Stimulated activated CD4-positive, alpha-beta T cell treated with anti-CD3 and anti-CD28 coated beads, Interleukin-1b, Interleukin-23, amount 100 ng/mL, for 24 hours (primary cell): ENCODE measurements at regions not wholly inside any gene's neighbourhood (a gene's known extent, or its start where the extent isn't known, plus 50 kb on each side); places are given as distances from the start of the nearest gene placed in this dataset.

Experiments
- DNase-seq, 4 experiments: peaks; one replicate each; pipeline ENCODE4 v3.0.0-alpha.2; 2020; ENCODE audit warnings: low read depth in 4 of 4, low spot score in 1 of 4

GRCh38 chr22:48376428-48376827 is 1451.2 kb downstream of the BRD1 start:
- no peak for DNase-seq

DNA sequence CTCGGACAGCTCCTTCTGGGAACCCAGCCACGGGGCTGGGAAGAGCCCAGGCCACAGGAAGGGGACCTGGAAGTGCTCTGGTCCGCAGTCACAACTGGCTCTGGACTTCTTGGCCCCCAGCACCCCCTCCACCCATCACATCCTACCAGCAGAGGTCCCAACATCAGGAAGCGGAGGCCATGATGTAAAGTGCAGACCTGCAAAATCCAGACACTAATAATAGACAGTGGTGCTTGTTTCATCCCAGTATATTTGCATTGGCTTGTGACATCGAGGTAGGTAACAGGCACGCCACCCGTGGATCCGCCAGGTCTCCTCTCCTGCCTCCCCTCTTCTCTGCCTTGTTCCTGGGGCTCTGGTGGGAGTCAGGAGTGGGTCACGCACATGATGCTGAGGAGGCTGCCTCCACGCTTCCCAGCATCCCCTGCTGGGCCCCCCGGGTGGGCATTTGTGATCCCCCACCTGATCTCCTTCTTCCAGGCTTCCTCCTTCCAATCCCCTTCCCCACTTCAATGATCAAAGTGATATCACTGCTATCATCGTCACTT is 1454.0 kb downstream of the BRD1 start:
- no peak for DNase-seq

DNA sequence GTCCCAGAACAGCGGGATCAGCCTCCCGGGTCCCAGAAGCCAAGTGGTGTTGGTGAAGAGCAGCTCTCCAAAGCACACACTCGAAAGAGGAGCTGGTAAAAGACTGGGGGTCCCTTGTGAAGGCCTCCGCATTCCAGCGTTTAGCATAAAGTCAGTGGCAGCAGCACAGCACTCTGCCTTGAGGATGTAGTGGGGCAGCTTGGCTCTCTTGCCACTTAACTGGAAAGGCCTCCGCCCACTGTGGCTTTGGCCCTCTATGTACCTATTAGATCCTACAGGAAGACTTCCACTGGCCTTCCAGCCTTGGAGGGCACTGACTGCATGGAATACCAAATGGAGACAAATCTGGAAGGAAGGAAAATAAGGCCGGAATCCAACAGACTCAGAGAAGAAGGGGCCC is 1455.3 kb downstream of the BRD1 start:
- DNase-seq: no peak

GRCh38 chr22:48371391-48371790 is 1456.3 kb downstream of the BRD1 start:
- no peak for DNase-seq

- DNase-seq: no peak
These were observed 1457.0 kb downstream of the BRD1 start for GRCh38 chr22:48370508-48371325.

GRCh38 chr22:48369789-48370507 is 1457.7 kb downstream of the BRD1 start:
- DNase-seq: no peak

DNA sequence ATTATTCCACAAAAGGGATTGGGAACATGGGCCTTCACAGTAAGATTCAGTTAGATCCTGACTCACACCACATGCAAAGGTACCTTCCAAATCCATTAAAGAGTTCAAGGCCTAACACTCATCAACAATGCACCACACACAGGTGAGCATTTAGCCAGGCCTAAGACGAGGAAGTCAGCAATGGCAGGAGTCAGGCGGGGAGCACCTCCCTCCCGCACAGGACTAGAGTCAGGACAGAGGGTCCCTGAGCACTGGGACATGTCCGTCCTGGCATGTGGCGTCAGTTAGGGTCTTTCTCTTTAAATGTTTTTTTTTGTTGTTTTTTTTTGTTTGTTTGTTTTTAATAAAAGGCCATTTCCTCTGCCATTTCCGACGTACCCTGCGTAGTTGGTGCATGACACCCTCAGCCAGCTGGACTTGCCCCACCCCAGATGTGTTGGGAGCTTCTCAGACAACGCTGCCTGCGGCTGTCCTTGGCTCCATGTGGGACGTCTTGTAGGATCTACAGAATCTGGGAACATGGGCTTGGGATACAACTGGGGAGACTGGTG is 1458.6 kb downstream of the BRD1 start:
- no peak for DNase-seq

GRCh38 chr22:48367731-48368130 is 1459.9 kb downstream of the BRD1 start:
- no peak for DNase-seq

DNA sequence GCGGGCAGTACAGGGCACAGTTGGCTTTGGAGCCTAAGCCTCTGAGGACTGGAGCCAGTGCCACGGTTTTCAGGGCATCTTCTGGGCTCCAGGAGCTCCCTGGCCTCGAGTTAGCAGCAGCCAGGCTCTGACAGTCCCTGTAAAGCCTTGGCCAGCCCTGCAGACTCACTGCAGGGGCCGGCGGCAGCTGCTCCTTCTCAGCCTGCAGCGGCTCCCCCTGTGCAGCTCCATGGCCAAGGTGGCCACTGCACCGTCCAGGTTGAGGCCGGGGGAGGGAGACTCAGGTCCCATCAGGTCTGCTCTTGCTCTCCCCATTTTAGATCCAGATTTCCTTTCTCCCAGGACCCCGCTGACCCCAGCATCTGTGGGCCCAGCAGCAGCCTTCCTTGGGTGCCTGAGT is 1461.1 kb downstream of the BRD1 start:
- no peak for DNase-seq

- DNase-seq: no peak
These were observed 1461.6 kb downstream of the BRD1 start for GRCh38 chr22:48366056-48366455.

DNA sequence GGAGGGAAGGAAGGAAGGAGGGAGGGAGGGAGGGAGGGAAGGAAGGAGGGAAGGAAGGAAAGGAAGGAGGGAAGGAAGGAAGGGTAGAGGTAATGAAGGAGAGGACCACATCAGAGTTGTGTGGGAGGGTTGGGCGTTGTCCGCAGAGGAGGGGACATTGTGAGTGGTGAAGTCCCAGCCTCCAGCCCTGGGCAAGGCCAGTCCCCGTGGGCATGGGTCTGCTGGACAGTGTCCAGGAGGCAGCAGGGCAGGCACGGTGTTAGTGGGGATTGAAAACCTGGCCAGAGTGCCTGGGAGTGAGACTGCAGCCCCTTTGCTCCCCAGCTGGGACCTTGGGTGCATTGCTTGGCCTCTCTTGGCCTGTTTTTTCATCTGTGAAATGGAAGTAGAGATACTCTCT is 1462.3 kb downstream of the BRD1 start:
- DNase-seq: no peak

GRCh38 chr22:48362721-48363404 is 1464.8 kb downstream of the BRD1 start:
- no peak for DNase-seq

- DNase-seq: no peak
These were observed 1466.5 kb downstream of the BRD1 start for GRCh38 chr22:48361099-48361639.

DNA sequence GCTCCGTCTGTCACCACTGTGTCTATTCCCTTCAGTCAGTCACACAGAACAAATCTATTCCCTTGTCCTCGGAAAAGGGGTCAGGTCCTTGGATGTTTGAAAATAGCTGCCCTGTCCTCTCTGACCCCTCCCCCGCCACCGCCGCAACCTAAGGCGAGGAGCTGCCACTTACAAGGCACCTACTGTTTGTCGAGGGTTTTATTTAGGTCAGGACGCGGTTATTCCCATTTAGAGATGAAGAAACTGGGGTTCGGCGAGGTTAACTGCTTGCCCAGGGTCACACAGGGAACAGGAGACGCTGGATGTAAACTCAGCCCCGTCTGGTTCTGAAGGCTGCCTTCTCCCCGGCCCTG is 1468.1 kb downstream of the BRD1 start:
- DNase-seq: no peak

- no peak for DNase-seq
These were observed 1468.6 kb downstream of the BRD1 start for GRCh38 chr22:48358886-48359612.

DNA sequence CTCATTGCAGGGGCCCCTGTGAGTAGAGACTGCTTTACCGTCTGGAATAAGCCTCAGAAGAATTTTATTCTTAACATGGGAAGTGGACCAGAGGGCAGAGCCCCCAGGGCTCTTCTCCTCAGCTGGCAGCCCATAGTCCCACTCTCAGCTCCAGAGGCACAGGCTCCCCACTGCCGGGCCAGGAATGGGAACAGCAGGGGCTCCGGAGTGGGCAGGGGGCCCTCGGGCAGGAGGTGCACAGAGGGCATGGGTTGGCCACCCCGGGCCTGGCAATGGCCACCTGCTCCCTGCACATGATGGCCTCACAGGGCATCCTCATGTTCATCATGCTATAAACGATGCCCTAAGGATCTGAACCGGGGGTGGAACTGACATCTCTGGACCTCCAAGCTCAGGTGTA is 1469.7 kb downstream of the BRD1 start:
- no peak for DNase-seq

DNA sequence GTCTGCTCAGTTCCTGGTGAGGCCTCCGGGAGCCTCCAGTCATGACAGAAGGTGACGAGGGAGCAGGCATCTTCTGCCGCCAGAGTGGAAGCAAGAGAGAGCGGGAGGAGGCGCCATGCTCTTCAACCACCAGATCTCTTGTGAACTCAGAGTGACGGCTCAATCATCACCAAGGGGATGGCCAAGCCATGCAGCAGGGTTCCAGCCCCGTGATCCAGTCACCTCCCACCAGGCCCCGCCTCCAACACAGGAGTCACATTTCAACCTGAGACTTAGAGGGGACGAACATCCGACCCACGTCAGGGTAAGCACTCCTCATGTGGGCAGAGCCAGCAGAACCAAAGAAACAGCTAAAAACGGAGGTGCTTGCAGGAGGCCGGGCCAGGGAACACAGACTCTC is 1470.5 kb downstream of the BRD1 start:
- DNase-seq: no peak

DNA sequence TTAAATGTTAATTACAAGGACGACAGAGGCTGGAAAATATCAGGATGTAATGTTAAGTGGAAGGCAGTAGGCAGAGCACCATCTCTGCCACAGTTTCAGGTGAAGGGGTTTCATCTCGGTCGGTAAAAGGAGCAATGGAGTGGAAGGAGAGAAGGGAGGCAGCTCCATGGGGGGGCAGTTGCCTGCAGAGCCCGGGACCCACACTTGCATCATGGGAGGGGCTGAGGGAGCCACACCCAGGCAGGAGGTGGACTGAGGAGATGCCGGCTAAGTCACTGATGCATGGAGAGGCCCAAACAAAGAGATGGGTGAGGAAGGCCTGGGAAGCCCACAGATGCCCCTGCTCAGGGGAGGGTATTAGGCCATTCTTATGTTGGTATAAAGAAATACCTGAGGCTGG is 1470.9 kb downstream of the BRD1 start:
- DNase-seq: no peak

GRCh38 chr22:48354096-48354495 is 1473.6 kb downstream of the BRD1 start:
- DNase-seq: no peak

GRCh38 chr22:48353116-48353947 is 1474.3 kb downstream of the BRD1 start:
- no peak for DNase-seq
